Activated CD8-positive, alpha-beta memory T cell treated with anti-CD3 and anti-CD28 coated beads, Interleukin-2, amount 10 ng/mL, durations not matched to agents 7 days and 5 days (primary cell): ENCODE measurements at regions not wholly inside any gene's neighbourhood (a gene's known extent, or its start where the extent isn't known, plus 50 kb on each side); places are given as distances from the start of the nearest gene placed in this dataset.
"Not testable (repeated sequence)": the region's sequence is repeated elsewhere in the genome, so short reads cannot be mapped to it uniquely, and the experiment has no call there.

Experiments
- ATAC-seq: fragments of 150-1000 bp; cut with Tn5 transposase; one replicate; pipeline ENCODE4 v1.10.0; 2021; ENCODE audit warnings: moderate library complexity
- CTCF ChIA-PET: fragments of 350-600 bp; sonication (Branson Sonifier 250); formaldehyde crosslinking; loops from one replicate; lab custom pipeline; 2021; ENCODE audit warnings: antibody characterized with exemption; lab: Charles Lee
- DNase-seq: peaks from one replicate; pipeline ENCODE4 v3.0.0-alpha.2; 2020
- H3K27ac Mint-ChIP-seq: one replicate; pipeline ENCODE4 v1.8.0; 2021; ENCODE audit warnings: mild to moderate bottlenecking, mixed read lengths
- H3K27me3 Mint-ChIP-seq: one replicate; pipeline ENCODE4 v1.8.0; 2021; ENCODE audit warnings: mixed read lengths
- H3K36me3 Mint-ChIP-seq: one replicate; pipeline ENCODE4 v1.8.0; 2021; ENCODE audit warnings: mild to moderate bottlenecking, mixed read lengths
- H3K4me1 Mint-ChIP-seq: one replicate; pipeline ENCODE4 v1.8.0; 2021; ENCODE audit warnings: mixed read lengths
- H3K4me3 Mint-ChIP-seq: one replicate; pipeline ENCODE4 v1.8.0; 2021; ENCODE audit warnings: mild to moderate bottlenecking, moderate library complexity, mixed read lengths
- H3K9me3 Mint-ChIP-seq: one replicate; pipeline ENCODE4 v1.8.0; 2022; ENCODE audit warnings: low read depth, mixed read lengths

DNA sequence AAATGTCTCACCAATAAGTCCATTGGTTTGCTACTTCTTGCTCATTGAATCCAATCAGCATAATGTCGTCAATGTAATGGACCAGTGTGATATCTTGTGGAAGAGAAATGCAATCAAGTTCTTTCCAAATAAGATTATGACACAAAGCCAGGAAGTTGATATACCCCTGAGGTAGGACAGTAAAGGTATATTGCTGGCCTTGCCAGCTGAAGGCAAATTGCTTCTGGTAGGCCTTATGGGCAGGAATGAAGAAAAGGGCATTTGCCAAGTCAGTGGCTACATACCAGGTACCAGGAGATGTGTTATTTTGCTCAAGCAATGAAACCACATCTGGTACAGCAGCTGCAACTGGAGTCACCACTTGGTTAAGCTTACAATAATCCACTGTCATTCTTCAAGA, 276.1 kb downstream of the C12orf75 start:
- H3K9me3 Mint-ChIP-seq, H3K27ac Mint-ChIP-seq, H3K36me3 Mint-ChIP-seq, H3K4me1 Mint-ChIP-seq, H3K4me3 Mint-ChIP-seq, CTCF ChIA-PET, ATAC-seq, H3K27me3 Mint-ChIP-seq, DNase-seq: not testable (repeated sequence)

DNA sequence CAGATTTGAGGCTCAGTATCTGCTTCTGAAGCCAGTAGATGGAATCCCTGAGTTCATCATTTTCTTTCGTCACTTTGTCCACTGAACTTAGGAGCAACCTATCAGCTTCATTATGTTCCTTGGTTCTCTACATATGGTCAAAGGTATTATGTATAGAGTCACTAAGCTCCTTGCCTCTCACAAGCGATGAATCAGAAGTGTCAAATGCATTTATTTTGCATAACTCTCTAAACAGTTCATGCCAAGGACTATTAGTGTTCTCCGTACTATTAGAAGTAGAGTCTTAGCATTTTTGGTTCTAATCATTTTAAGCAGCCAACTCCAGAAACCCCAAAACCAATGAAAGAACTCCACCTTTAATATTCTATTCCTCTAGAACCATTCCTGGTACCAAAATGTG, 278.5 kb downstream of the C12orf75 start:
- not testable (repeated sequence) for H3K36me3 Mint-ChIP-seq, H3K9me3 Mint-ChIP-seq, H3K4me3 Mint-ChIP-seq, H3K4me1 Mint-ChIP-seq, H3K27me3 Mint-ChIP-seq, DNase-seq, ATAC-seq, H3K27ac Mint-ChIP-seq
- CTCF ChIA-PET, result interaction anchor here (0.6 kb wide), 1 partner anchor 10 kb away, joined by 5 read pairs; no protein-coding TSS in a partner anchor

DNA sequence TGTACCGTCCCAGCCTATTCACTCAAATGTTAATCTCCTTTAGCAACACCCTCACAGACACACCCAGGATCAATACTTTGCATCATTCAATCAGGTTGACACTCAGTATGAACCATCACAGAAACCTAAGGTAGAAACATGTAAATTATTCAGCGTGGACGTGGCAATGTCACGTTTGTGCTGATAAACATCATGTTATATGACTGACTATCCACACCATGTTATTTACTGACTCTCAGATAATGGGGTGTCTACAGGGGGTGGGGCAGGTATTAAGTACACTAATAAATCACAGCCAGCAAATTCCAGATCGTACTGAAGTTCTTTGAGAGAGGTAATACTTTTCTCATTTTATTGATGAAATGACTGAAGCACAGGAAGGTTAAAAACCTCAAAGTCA, 280.0 kb downstream of the C12orf75 start:
- H3K27ac Mint-ChIP-seq, result no peak overlapping the region
- H3K36me3 Mint-ChIP-seq, result no peaks in the 10 kb centered on the region
- H3K4me3 Mint-ChIP-seq, result no peak overlapping the region
- no peaks in the 10 kb centered on the region for H3K9me3 Mint-ChIP-seq
- H3K27me3 Mint-ChIP-seq, result no peaks in the 10 kb centered on the region
- H3K4me1 Mint-ChIP-seq, result no peaks in the 10 kb centered on the region
- ATAC-seq, result no peak
- DNase-seq, result no peak
- CTCF ChIA-PET, result no interaction called here

DNA sequence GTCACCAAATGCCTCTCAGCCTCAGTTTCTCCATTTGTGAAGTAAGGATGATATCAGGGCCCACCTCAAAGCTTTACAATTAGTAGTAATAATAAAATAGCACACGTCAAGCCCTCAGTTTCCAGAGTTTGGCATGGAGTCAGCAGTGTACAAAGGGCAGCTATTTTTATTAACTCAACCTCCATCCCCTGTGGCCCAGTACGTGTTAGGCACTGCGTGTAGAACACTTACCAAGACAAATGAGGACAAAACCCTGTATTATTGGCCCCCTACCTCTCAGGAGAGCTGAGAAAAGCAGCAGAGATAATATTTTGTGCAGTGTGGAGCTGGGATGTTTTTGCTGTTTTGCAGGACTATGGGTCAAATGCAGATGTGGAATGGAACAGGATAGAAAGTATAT, 280.8 kb downstream of the C12orf75 start:
- no peaks in the 10 kb centered on the region for H3K27me3 Mint-ChIP-seq
- DNase-seq (no peak), ATAC-seq (no peak)
- CTCF ChIA-PET, result no interaction called here
- no peak overlapping the region for H3K4me3 Mint-ChIP-seq
- no peaks in the 10 kb centered on the region for H3K4me1 Mint-ChIP-seq
- no peak overlapping the region for H3K27ac Mint-ChIP-seq
- H3K9me3 Mint-ChIP-seq, result no peaks in the 10 kb centered on the region
- no peaks in the 10 kb centered on the region for H3K36me3 Mint-ChIP-seq

GRCh38 chr12:105613269-105613668, 282.8 kb downstream of the C12orf75 start:
- no peaks in the 10 kb centered on the region for H3K9me3 Mint-ChIP-seq
- no peaks in the 10 kb centered on the region for H3K27me3 Mint-ChIP-seq
- H3K4me3 Mint-ChIP-seq, result no peak overlapping the region
- DNase-seq, result no peak
- H3K4me1 Mint-ChIP-seq, result no peaks in the 10 kb centered on the region
- no peak overlapping the region for H3K27ac Mint-ChIP-seq
- ATAC-seq, result no peak
- CTCF ChIA-PET, result no interaction called here
- H3K36me3 Mint-ChIP-seq, result no peaks in the 10 kb centered on the region

- Mint-ChIP-seq H3K4me1 (no peaks in the 10 kb centered on the region), H3K4me3 (no peak overlapping the region), H3K27ac (no peak overlapping the region), H3K9me3 (no peaks in the 10 kb centered on the region), H3K36me3 (no peaks in the 10 kb centered on the region), H3K27me3 (no peaks in the 10 kb centered on the region)
- ATAC-seq (no peak), DNase-seq (no peak)
- CTCF ChIA-PET, result no interaction called here
These were observed 283.4 kb downstream of the C12orf75 start for GRCh38 chr12:105613887-105614286.

DNA sequence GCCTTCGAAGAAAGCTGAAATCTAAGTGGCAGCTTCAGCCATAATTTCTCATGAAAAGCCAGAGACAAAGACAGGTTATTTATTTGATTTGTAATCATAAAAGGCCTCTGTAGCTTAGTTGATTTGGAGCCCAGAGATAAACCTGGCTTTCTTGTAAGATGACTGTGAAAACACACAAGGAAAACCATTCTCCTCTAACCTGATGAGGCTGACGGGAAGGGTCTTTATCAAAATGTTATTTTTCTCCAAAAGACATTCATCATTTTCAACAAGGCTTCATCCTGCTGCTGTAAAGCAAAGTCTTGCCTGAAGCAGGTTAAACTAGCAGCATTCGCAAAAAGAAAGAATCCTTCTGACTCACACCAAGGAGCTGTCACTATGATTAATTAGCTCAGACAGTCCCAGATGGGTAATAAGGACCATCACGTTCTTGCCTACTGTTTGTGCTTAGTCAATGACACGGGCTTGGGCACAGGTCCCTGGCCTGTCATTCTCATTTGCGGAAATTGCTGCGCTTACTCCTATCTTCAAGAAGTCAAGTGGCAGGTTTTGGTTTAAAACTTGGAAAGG, 286.6 kb downstream of the C12orf75 start:
- ATAC-seq, result no peak
- CTCF ChIA-PET, result no interaction called here
- H3K4me3 Mint-ChIP-seq, result no peak overlapping the region

GRCh38 chr12:105622220-105622619, 291.7 kb downstream of the C12orf75 start:
- Mint-ChIP-seq H3K9me3 (no peaks in the 10 kb centered on the region), H3K27me3 (peaks cover 4% of the 10 kb centered on the region), H3K27ac (no peak overlapping the region), H3K4me1 (no peaks in the 10 kb centered on the region), H3K4me3 (no peak overlapping the region), H3K36me3 (no peaks in the 10 kb centered on the region)
- DNase-seq (no peak), ATAC-seq (no peak)
- CTCF ChIA-PET, result no interaction called here

More for the DNA sequence above, 286.6 kb downstream of the C12orf75 start:
- Mint-ChIP-seq H3K27ac (no peak overlapping the region), H3K4me1 (no peaks in the 10 kb centered on the region), H3K27me3 (peaks cover 4% of the 10 kb centered on the region), H3K36me3 (no peaks in the 10 kb centered on the region), H3K9me3 (no peaks in the 10 kb centered on the region)
- DNase-seq, result no peak

GRCh38 chr12:105622846-105623736, 292.6 kb downstream of the C12orf75 start:
- no peaks in the 10 kb centered on the region for H3K9me3 Mint-ChIP-seq
- DNase-seq (no peak), ATAC-seq (no peak)
- H3K27me3 Mint-ChIP-seq, result peaks cover 4% of the 10 kb centered on the region
- H3K4me3 Mint-ChIP-seq, result no peak overlapping the region
- no peaks in the 10 kb centered on the region for H3K36me3 Mint-ChIP-seq
- CTCF ChIA-PET, result no interaction called here
- H3K4me1 Mint-ChIP-seq, result no peaks in the 10 kb centered on the region
- H3K27ac Mint-ChIP-seq, result no peak overlapping the region

DNA sequence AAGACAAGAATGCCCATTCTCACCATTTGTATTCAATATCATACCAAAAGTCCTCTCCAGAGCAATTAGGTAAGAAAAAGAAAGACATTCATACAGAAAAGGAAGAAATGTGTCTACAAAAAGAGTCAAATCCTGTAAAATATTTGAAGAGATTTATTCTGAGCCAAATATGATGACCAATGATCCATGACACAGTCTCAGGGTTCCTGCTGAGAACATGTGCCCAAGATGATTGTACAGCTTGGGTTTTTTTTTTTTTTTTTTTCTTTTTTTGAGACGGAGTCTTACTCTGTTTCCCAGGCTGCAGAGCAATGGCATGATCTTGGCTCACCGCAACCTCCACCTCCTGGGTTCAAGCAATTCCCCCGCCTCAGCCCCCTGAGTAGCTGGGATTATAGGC, 296.2 kb downstream of the C12orf75 start:
- Mint-ChIP-seq H3K36me3 (no peaks in the 10 kb centered on the region), H3K9me3 (no peaks in the 10 kb centered on the region), H3K4me1 (no peaks in the 10 kb centered on the region), H3K4me3 (no peak overlapping the region), H3K27ac (no peak overlapping the region), H3K27me3 (no peaks in the 10 kb centered on the region)
- ATAC-seq, result no peak
- CTCF ChIA-PET, result no interaction called here
- no peak for DNase-seq

GRCh38 chr12:105637470-105637869, 307.0 kb downstream of the C12orf75 start:
- Mint-ChIP-seq H3K36me3 (no peaks in the 10 kb centered on the region), H3K4me1 (no peaks in the 10 kb centered on the region), H3K27ac (no peak overlapping the region), H3K4me3 (no peak overlapping the region), H3K27me3 (no peaks in the 10 kb centered on the region), H3K9me3 (peaks cover 6% of the 10 kb centered on the region)
- no peak for ATAC-seq
- CTCF ChIA-PET, result no interaction called here
- no peak for DNase-seq

GRCh38 chr12:105640761-105641160, 310.3 kb downstream of the C12orf75 start:
- H3K4me3 Mint-ChIP-seq, result no peak overlapping the region
- no peaks in the 10 kb centered on the region for H3K36me3 Mint-ChIP-seq
- ATAC-seq (no peak), DNase-seq (no peak)
- H3K4me1 Mint-ChIP-seq, result no peaks in the 10 kb centered on the region
- CTCF ChIA-PET, result no interaction called here
- no peak overlapping the region for H3K27ac Mint-ChIP-seq
- no peaks in the 10 kb centered on the region for H3K27me3 Mint-ChIP-seq
- peaks cover 6% of the 10 kb centered on the region for H3K9me3 Mint-ChIP-seq

DNA sequence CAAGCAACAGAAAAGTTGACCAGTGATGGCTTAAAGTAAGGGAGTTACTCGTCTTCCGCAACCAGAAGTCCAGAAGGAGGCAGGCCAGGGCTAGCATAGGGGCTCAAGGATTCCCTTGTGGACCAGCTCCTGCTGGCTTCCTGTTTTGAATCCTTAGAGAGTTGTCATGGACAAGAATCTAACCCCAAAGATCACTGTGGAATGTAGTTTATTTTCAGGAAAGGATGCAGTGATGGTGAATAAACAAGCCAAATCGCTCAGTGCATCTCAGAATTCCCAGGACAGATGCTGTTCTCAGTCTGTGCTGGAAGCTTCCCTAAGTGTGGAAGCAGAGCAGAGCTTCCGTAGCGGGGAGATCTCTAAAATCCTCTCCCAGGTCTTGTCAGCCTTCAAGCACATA, 311.3 kb downstream of the C12orf75 start:
- Mint-ChIP-seq H3K36me3 (no peaks in the 10 kb centered on the region), H3K27ac (no peak overlapping the region), H3K27me3 (no peaks in the 10 kb centered on the region), H3K4me1 (no peaks in the 10 kb centered on the region), H3K9me3 (peaks cover 3% of the 10 kb centered on the region), H3K4me3 (no peak overlapping the region)
- no peak for DNase-seq
- ATAC-seq, result no peak
- CTCF ChIA-PET, result no interaction called here

DNA sequence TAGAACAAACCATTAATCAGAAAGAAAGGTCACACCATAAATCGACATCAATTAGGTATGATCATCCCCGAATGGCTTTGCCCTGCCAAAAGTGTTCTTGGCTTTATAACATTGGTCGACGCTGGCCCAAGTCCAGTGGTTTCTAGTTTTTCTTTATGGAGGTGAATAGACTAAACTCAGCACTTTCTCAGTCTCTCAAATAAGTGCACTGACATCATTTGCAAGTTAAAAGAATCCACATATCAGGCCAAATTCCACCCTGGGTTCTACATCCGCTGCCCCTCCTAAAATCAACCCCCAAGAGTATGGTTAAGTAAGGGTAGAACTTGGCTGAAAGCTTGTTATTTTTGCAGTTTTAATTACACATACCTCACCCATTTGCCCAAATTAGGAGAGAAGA, 314.3 kb downstream of the C12orf75 start:
- Mint-ChIP-seq H3K27ac (no peak overlapping the region), H3K9me3 (no peaks in the 10 kb centered on the region), H3K27me3 (no peaks in the 10 kb centered on the region), H3K36me3 (no peaks in the 10 kb centered on the region), H3K4me1 (no peaks in the 10 kb centered on the region), H3K4me3 (no peak overlapping the region)
- ATAC-seq (no peak), DNase-seq (no peak)
- CTCF ChIA-PET, result no interaction called here
